ENCODE measurements at regions not wholly inside any gene's neighbourhood (a gene's known extent, or its start where the extent isn't known, plus 50 kb on each side); places are given as distances from the start of the nearest gene placed in this dataset.

DNA sequence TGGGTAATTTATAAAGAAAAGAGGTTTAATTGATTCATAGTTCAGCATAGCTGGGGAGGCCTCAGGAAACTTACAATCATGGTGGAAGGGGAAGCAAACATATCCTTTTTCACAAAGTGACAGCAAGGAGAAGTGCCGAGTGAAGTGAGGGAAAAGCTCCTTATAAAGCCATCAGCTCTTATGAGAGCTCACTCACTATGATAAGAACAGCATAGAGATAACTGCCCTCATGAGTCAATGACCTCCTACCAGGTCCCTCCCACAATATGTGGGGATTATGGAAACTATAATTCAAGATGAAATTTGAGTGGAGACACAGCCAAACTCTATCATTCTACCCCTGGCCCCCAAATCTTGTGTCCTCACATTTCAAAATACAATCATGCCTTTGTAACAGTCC, 115.8 kb upstream of the LAMA2 start:
- H3K27me3 ChIP-seq (ENCODE audit: insufficient read depth, low read length): no peaks in the 10 kb centered on the region
- H3K36me3 Mint-ChIP-seq (ENCODE audit: insufficient read depth in 1 of 3, low read depth in 3 of 3): peaks cover 20 to 28% (median 26%) of the 10 kb centered on the region in 3 experiments
- H2BK20ac ChIP-seq (ENCODE audit: low read depth, low read length, poor library complexity, severe bottlenecking): no peak overlapping the region
- no peak overlapping the region for H2BK120ac ChIP-seq (ENCODE audit: low read depth, low read length, poor library complexity, severe bottlenecking)
- H3K4me1 ChIP-seq (ENCODE audit: insufficient read depth, low read length): no peaks in the 10 kb centered on the region; the same call in 1 of the 2 replicates
- peaks cover 8% of the 10 kb centered on the region for H3K9me3 ChIP-seq (ENCODE audit: control insufficient read depth, low read depth, low read length)
- H3K4me3 Mint-ChIP-seq: no peak overlapping the region
- H4K91ac ChIP-seq (ENCODE audit: insufficient read length, low read depth, low read length): no peak overlapping the region
- H2BK15ac ChIP-seq (ENCODE audit: low read depth, low read length): no peak overlapping the region
- no peaks in the 10 kb centered on the region for H3K79me1 ChIP-seq (ENCODE audit: insufficient read depth, low read depth, low read length, poor library complexity, severe bottlenecking)
- no CpG with 5 or more reads among the region's 1 CpG for WGBS (ENCODE audit: extremely low coverage, insufficient read length, low lambda C conversion rate)
- H4K8ac ChIP-seq (replicated peaks; ENCODE audit: insufficient read length, low read depth, low read length): no peak overlapping the region
- H3K23ac ChIP-seq (ENCODE audit: insufficient read length, low read depth, low read length): no peak overlapping the region
- no peaks in the 10 kb centered on the region for H3K27me3 Mint-ChIP-seq (ENCODE audit: low read depth)
- no peaks in the 10 kb centered on the region for H4K20me1 ChIP-seq (ENCODE audit: control insufficient read depth, insufficient read depth, insufficient read length)
- H2BK5ac ChIP-seq (ENCODE audit: insufficient read length, low read length): no peak overlapping the region
- H3K4me2 ChIP-seq (ENCODE audit: insufficient read depth, insufficient read length, low read length): no peak overlapping the region
- TF ChIP-seq, protein P1, sequence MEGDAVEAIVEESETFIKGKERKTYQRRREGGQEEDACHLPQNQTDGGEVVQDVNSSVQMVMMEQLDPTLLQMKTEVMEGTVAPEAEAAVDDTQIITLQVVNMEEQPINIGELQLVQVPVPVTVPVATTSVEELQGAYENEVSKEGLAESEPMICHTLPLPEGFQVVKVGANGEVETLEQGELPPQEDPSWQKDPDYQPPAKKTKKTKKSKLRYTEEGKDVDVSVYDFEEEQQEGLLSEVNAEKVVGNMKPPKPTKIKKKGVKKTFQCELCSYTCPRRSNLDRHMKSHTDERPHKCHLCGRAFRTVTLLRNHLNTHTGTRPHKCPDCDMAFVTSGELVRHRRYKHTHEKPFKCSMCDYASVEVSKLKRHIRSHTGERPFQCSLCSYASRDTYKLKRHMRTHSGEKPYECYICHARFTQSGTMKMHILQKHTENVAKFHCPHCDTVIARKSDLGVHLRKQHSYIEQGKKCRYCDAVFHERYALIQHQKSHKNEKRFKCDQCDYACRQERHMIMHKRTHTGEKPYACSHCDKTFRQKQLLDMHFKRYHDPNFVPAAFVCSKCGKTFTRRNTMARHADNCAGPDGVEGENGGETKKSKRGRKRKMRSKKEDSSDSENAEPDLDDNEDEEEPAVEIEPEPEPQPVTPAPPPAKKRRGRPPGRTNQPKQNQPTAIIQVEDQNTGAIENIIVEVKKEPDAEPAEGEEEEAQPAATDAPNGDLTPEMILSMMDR (conservative IDR thresholded peaks at IDR 0.05): no peak
- peaks cover 21 to 26% of the 10 kb centered on the region in 2 experiments for H3K9me3 Mint-ChIP-seq
- H3T11ph ChIP-seq (ENCODE audit: low read length): no peak overlapping the region
- no peak overlapping the region for H2AK5ac ChIP-seq (ENCODE audit: insufficient read length, low read length)
- no peak overlapping the region for H2BK12ac ChIP-seq (ENCODE audit: insufficient read length, low read depth, low read length)
- no peaks in the 10 kb centered on the region for H3K23me2 ChIP-seq (ENCODE audit: insufficient read length, low read depth, low read length, poor library complexity, severe bottlenecking)
- H3K4me1 Mint-ChIP-seq: peaks cover 14% of the 10 kb centered on the region in 2 experiments
- H2AFZ ChIP-seq (ENCODE audit: low read length): no peak overlapping the region
- H3K27ac ChIP-seq (ENCODE audit: insufficient read length, low read depth, low read length): no peak overlapping the region
- H3K4ac ChIP-seq (ENCODE audit: low read depth, low read length): no peak overlapping the region
- no peak overlapping the region for H3K56ac ChIP-seq (ENCODE audit: insufficient read length, low read depth, low read length)
- no peak overlapping the region for H3K9ac ChIP-seq (ENCODE audit: extremely low read depth, insufficient read length, low read length)
- no peak overlapping the region for H3K18ac ChIP-seq (ENCODE audit: insufficient read length, low read depth, low read length)
- H3K27ac Mint-ChIP-seq: no peak overlapping the region
- no peak for DNase-seq
- no peak overlapping the region for H3K14ac ChIP-seq (ENCODE audit: insufficient read depth, low read length)
- H3K79me2 ChIP-seq (ENCODE audit: insufficient read depth, low read length): no peaks in the 10 kb centered on the region
- no peak overlapping the region for H4K5ac ChIP-seq (ENCODE audit: insufficient read length, low read depth, low read length)
